EH (cell line): ENCODE measurements at regions not wholly inside any gene's neighbourhood (a gene's known extent, or its start where the extent isn't known, plus 50 kb on each side); places are given as distances from the start of the nearest gene placed in this dataset.

ENCODE experiments used
- DNase-seq: peaks from one replicate; pipeline ENCODE4 v3.0.0-alpha.2; 2015; ENCODE audit warnings: low read depth

DNA sequence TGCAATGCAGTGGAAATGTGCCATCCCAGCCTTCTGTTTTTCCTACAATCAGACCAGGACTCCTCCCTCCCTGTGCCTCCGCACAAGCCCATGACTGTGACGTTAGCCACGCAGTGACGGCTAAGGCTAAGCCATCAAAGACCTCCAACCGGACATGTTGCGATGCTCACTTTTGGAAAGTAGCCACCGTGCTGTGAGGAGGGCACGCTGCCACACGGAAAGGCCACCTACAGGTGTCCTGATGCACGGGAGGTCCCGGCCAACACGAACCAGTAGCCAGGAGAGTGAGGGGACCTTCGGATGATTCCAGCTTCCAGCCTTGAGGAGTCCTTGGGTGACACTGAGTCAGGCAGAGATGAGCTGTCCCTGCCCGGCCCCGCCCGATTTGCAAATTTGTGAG lies 53.9 kb downstream of the FOXL1 start:
- no peak for DNase-seq

DNA sequence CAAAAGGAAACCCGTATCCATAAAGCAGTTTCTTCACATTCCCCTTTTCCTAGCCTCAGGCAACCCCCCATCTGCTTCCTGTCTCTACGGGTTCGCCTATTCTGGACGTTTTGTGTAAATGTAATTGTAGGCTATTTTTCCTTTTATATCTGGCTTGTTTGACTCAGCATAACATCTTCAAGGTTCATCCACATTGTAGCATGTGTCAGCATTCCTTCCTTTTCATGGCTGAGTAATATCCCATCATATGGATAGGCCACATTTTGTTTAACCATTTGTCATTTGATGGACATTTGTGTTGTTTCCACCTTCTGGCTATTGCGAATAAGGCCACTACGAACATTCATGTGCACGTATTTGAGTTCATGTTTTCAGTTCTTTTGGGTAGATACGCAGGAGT lies 54.6 kb downstream of the FOXL1 start:
- DNase-seq = no peak

DNA sequence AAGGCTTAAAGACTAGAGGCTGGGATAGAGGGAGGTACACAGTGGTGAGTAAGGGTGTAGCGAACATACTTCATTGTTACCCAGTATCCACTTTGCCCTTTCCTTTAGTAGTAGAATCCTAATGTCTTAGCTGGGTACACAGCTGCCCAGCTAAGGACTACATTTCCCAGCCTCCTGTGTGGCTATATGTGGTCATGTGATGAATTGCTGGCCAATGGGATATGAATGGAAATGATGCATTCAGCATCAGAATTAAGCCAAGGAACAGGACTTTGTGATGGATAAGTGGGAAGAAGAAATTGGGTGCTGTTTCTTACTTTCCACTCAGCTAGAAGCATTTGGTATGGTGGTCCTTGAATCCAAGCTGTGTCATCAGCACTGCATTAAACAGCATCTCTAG lies 55.9 kb downstream of the FOXL1 start:
- DNase-seq = peak; percentile 58

GRCh38 chr16:86635176-86635876 lies 57.0 kb downstream of the FOXL1 start:
- no peak for DNase-seq

DNA sequence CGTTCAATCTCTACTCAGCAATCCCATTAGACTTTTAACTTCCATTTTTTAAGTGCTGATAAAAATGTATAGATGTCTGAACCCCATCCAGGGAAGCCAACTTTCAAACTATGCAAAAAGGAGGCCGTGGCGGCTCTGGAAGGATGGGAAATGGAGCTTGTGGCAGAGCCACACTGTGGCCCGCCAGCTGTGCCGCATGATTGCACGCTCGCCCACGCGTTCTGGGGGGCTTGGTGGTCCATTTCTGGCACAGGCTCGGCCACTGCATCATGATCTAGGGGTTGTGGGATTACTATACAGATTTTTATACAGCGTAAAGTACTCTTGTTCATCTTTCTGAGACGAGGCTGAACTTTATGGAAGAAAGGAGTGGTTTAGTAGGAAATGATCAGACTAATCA lies 57.6 kb downstream of the FOXL1 start:
- DNase-seq = no peak

DNA sequence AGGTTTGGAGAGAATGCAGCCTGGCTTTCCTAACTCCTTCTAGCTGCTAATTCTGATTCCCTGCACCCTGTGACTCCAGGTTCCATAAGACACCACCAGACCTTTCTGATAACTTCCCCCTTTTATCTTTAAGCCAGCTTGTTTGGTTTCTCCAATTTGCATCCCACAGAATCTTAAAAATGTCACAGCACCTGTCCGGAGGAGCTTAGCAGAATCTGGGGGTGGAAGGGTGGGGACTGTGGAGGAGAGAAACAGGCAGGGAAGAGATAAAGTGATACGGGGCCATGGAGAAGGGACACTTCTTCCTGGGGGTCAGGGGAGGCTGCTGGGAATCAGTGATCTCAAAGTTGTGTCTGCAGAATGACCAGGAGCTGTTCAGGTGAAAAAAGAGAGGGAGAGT lies 59.4 kb downstream of the FOXL1 start:
- DNase-seq = no peak

- DNase-seq = no peak
These were observed 60.3 kb downstream of the FOXL1 start for GRCh38 chr16:86638642-86639041.

DNA sequence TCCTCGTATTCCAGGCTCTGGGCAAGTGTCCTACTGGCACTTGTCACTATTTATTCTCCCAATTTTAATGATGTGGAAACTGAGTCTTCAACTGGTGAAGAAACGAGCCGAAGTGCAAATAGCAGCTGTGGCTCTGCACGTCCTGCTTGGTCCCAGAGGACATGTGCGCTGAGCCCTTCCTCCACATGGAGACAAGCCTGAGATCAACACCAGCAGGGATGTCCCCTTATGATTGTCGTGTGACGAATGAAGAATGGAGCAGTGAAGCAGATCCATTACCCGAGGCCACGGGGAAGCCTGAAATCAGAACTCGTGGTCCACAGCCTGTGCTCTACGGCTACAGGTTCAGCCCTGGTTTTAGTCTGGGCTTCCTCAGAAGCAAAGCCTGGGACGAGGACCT lies 61.0 kb downstream of the FOXL1 start:
- DNase-seq = no peak

DNA sequence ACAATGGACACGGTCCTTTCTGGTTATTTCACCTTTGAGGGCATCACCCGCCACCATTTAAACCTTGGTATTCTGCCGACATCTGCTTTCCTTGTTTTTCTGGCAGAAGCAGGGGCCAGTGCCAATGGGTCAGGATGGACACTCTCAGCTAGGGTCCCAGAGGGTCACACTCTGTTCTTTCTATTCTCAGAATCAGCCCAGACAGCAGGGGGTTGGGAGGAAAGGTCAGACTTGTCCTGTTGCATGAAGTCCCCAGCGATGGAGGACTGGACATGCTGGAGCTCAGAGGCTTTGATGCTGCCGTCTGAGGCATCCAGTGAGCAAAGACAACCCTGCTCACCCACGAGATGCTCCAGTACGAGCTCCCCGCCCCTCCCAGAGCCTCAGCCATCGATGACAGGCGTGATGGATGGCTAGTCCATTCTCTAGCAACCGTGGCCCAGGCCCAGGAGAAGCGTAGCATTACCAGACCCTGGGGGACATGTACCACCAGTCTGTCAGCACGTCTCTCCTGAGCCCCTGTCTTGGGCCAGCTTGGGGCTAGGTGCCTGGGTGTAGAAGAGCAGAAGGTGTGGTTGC lies 62.0 kb downstream of the FOXL1 start:
- no peak for DNase-seq

DNA sequence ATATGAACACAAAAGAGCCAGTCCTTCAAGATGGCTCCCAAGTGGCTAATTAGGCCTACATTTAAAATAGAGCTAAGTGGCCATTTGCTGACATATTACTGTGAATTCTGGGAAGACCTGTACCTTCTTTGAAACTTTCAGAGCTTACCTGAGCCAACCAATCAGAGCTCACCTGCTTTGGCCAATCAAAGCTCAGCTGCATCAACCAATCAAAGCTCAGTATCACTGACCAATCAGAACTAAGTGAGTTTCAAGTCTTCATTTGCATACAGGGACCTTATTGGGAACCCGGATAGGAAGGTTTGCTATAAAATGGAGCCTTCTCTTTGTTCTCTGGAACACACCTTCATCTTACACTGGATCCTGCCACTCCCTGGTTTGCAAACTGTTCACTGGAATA lies 63.7 kb downstream of the FOXL1 start:
- no peak for DNase-seq

GRCh38 chr16:86643671-86644070 lies 65.3 kb downstream of the FOXL1 start:
- no peak for DNase-seq

GRCh38 chr16:86647561-86647960 lies 69.2 kb downstream of the FOXL1 start:
- DNase-seq = no peak

DNA sequence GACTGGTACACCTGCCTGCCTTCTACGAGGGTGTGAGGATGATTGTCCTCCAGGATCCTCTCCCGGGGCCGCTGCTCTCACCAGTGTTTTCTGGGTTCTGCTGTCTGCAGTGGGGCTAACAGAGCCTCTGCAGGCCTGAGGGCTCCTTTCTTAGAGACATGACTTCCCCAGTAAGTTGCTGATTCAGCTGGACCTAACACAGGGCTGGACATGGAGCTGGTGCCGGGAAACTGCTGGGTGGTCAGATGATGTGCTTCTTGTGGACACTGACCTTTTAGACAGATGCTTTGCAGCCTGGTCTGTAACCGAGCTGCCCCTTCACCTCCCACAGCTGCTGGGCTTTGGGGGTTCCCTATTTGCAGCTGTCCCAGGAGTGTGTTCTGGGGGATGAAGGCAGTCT lies 71.5 kb downstream of the FOXL1 start:
- no peak for DNase-seq

DNA sequence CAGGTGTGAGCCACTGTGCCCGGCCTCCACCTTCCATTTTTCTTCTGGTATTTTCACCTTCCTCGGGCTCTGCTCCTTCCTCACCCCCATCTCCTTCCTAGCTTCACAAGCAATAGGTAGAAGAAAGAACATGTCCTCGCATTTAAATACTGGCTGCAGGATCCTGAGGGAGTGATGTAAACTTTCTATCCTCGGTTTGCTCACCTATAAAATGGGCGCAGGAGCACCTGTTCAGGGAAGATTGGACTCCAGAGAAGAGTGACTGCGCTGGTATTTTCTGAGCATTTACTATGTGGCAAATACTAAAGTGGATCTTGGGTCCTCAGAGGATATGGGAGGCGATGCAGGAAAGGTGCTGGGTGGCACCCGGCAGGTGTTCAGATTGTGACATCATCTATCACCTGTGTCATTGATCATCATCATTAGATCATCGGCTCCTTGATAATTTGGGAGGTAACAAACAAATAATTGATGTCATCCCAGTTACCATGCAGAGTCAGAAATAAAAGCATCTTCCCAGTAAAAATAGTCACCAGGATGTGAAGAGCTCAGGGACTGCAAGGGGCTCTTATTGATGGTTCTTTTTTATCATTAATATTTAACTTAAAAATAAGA lies 72.8 kb downstream of the FOXL1 start:
- no peak for DNase-seq

- DNase-seq = peak; percentile 38
These were observed 73.5 kb downstream of the FOXL1 start for GRCh38 chr16:86651823-86652222.

- no peak for DNase-seq
These were observed 75.1 kb downstream of the FOXL1 start for GRCh38 chr16:86653285-86654006.

- no peak for DNase-seq
These were observed 79.6 kb downstream of the FOXL1 start for GRCh38 chr16:86657972-86658371.

GRCh38 chr16:86660623-86661022 lies 82.3 kb downstream of the FOXL1 start:
- DNase-seq = no peak

DNA sequence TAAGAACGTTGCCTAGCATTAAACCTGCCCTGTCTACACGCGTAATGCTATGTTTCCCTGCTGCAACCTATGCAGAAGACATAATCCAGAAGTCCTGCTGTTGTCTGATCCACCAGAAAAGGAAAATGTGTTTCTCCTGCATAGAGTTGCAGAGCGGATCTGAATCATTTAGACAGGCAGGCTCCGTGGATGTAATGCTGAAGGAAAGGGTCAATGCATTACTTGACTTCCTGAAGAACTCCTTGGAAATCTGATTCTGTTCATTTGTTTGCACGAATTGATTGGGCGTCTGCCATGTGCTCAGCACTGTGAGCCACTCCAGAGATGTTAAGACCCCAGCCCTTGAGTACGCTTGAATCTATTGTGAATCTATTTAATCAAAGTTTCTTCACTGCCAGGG lies 83.4 kb downstream of the FOXL1 start:
- peak; percentile 24 for DNase-seq

- DNase-seq = peak; percentile 88
These were observed 83.8 kb downstream of the FOXL1 start for GRCh38 chr16:86662195-86662594.

DNA sequence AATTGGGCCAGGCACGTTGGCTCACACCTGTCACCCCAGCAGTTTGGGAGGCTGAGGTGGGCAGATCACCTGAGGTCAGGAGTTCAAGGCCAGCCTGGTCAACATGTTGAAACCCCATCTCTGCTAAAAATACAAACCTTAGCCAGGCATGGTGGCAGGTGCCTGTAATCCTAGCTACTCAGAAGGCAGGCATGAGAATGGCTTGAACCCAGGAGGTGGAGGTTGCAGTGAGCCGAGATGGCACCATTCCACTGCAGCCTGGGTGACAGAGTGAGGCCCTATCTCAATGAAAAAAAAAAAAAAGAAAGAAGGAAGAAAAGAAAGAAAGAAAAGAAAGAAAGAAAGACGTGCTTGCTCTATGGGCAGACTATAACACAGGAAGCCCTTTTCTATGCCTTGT lies 84.4 kb downstream of the FOXL1 start:
- DNase-seq = no peak

- DNase-seq = peak; percentile 77
These were observed 85.6 kb downstream of the FOXL1 start for GRCh38 chr16:86663685-86664521.
